GM18951 (cell line): ENCODE measurements at regions not wholly inside any gene's neighbourhood (a gene's known extent, or its start where the extent isn't known, plus 50 kb on each side); places are given as distances from the start of the nearest gene placed in this dataset.

Experiments
- POLR2A ChIP-seq: IDR thresholded peaks from 4 replicates; pipeline ENCODE4 v1.6.1; 2011; ENCODE audit warnings: mild to moderate bottlenecking; ENCODE audit not compliant: insufficient read length, insufficient read depth; ENCODE audit errors: extremely low read depth
- in situ Hi-C: fragments of 300-500 bp; cut with MboI; formaldehyde crosslinking; loops from one replicate; pipeline ENCODE4 v1.12.0; 2022; ENCODE audit warnings: low sequenced_read_pairs, mixed read lengths, inconsistent platforms; ENCODE audit not compliant: unreplicated experiment

DNA sequence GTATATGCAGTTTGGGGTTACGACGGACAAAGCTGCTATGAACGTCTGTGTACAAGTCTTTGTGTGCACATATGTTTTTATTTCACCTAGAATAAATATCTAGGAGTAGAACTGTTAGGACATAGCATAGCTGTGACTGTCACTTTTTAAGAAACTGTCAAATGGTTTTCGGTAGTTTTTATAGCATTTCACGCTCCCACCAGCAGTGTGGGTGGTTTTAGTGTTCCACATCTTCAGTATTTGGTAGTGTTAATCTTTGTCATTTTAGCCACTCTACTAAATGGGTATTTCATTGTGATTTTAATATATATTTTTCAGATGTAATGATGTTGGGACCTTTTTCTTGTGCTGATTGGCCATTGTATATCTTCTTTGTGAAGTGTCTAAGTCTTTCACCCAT, 109.1 kb upstream of the BCAT1 start:
- in situ Hi-C loops, result loop anchor here (10.0 kb wide), 1 partner anchor 53 kb away; no protein-coding TSS in a partner anchor

DNA sequence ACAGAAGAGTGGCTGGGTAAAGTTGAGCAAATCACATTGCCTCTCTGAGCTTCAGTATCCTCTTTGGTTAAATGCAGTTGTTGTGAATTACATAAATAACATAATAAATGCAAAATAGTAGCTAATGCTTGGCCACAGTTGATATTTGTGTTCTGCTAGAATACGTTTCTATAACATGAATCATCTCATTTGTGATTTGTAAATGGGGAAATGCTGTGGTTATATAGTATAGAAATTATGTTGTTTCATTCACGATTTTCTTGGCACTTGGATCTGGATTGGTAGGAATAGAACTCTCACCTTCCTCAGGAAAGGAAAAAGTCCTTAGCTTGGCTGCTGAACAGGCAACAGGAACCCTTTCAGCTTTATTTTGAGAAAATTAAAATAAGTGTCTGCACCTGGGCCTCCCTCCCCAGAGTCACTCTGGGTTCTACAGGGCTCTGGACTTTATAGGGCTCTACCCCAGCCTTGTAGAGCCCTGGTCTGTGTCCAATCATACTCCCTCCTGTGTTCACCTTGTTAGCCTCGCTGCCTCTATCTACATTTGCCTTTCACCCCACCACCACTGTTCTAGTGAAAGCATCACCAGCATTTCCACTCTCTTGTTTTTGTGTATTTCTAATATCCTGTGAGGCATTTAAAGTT, 107.7 kb upstream of the BCAT1 start:
- in situ Hi-C loops, result loop anchor here (10.0 kb wide), 1 partner anchor 52 kb away; no protein-coding TSS in a partner anchor
- peak; percentile 23 for TF ChIP-seq POLR2A

More for the DNA sequence above, 109.1 kb upstream of the BCAT1 start:
- no peak for TF ChIP-seq POLR2A

- in situ Hi-C loops, result loop anchor here (10.0 kb wide), 1 partner anchor 51 kb away; no protein-coding TSS in a partner anchor
- no peak for TF ChIP-seq POLR2A
These were observed 107.1 kb upstream of the BCAT1 start for GRCh38 chr12:25056011-25056410.

GRCh38 chr12:25054783-25055144, 105.9 kb upstream of the BCAT1 start:
- TF ChIP-seq POLR2A, result no peak
- in situ Hi-C loops, result loop anchor here (10.0 kb wide), 1 partner anchor 50 kb away; no protein-coding TSS in a partner anchor

- in situ Hi-C loops, result loop anchor here (10.0 kb wide), 1 partner anchor 49 kb away; no protein-coding TSS in a partner anchor
These were observed 105.3 kb upstream of the BCAT1 start for GRCh38 chr12:25054076-25054782.

GRCh38 chr12:25052914-25053211, 104.0 kb upstream of the BCAT1 start:
- TF ChIP-seq POLR2A, result no peak
- in situ Hi-C loops, result loop anchor here (10.0 kb wide), 1 partner anchor 48 kb away; no protein-coding TSS in a partner anchor

More at GRCh38 chr12:25054076-25054782, 105.3 kb upstream of the BCAT1 start:
- no peak for TF ChIP-seq POLR2A

DNA sequence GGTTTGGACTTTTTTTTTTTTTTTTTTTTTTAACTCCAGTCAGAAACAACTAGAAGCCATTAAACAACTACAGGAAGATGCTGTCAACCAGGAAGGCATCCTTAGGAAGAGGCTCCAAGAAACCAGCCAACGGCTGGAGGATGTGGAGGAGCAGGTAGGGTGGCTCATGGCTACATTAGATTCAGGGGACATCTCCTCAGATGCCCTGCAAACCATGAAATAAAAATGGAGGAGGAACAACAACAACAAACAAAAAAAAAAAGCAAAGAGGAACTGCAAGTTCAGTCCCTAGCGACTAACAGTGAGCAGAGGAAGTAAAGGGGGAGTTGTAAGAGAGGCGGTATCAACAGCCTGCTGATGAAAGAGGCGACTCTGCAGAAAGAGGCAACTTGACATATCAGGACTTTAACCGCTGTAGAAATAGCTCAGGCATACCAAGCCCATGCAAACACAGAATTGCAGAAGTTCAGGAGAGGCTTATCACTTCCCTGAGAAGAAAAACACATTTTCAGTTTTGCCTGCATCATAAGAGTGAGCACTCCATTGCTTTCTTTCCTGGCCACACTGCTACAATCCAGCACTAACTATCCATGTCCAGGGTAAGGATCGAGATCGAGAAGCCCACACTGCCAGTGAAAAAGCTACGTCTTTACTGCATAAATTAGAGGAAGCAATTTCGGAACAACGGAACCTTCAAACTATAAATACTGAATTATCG, 103.5 kb upstream of the BCAT1 start:
- TF ChIP-seq POLR2A, result peak; percentile 62
- in situ Hi-C loops, result loop anchor here (10.0 kb wide), 1 partner anchor 48 kb away; no protein-coding TSS in a partner anchor

- in situ Hi-C loops, result loop anchor here (10.0 kb wide), 1 partner anchor 47 kb away; no protein-coding TSS in a partner anchor
- peak; percentile 33 for TF ChIP-seq POLR2A
These were observed 102.8 kb upstream of the BCAT1 start for GRCh38 chr12:25051656-25052195.

GRCh38 chr12:25051171-25051570, 102.3 kb upstream of the BCAT1 start:
- in situ Hi-C loops, result loop anchor here (10.0 kb wide), 1 partner anchor 46 kb away; no protein-coding TSS in a partner anchor
- no peak for TF ChIP-seq POLR2A

- in situ Hi-C loops, result no loop called here
These were observed 97.0 kb upstream of the BCAT1 start for GRCh38 chr12:25045869-25046268.

DNA sequence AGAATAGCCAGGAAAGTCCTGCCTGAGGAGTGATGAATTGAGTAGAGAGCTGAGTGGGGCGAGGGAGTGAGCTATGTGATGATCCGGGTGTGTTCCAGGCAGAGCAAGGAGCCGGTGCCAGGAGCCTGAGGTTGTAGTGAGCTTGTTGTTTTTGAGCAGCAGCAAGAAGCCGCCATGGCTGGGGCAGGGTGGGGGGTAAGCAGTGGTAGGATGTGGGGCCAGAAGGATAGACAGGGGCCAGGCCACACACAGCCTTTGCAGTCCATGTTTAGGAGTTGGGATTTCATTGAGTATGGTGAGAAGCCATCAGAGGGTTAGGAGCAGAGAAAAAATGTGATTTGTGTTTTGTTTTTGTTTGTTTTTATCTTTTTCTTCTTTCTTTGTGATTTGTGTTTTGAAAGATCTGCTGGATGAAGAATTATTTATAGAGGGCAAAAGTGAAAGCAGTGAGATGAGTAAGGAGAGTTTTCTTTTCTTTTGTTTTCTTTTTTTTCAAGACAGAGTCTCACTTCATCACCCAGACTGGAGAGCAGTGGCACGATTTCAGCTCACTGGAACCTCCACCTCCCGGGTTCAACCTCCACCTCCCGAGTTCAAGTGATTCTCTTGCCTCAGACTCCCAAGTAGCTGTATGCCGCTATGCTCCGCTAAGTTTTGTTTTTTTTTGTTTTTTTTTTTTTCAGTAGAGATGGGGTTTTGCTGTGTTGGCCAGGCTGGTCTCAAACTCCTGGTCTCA, 92.3 kb upstream of the BCAT1 start:
- in situ Hi-C loops, result no loop called here
- no peak for TF ChIP-seq POLR2A

More at GRCh38 chr12:25045869-25046268, 97.0 kb upstream of the BCAT1 start:
- no peak for TF ChIP-seq POLR2A

DNA sequence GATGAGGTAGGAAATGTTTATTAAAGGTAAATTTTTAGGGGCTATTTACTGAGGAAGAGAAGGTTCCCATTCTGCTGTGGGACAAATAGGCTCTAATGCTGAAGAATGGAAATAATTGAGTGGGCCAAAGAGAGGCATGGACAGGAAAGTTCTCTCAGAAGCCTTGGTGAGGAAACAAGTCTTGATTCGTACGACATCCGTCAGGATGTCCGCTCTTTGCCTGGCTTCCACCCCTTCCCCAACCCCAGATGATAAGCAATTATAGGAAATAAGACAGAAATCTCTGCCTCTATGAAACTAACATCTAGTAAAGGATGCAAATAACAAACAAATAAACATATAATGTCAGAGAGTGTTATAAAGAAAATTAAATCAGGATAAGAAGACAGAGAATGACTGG, 91.7 kb upstream of the BCAT1 start:
- no peak for TF ChIP-seq POLR2A
- in situ Hi-C loops, result no loop called here

DNA sequence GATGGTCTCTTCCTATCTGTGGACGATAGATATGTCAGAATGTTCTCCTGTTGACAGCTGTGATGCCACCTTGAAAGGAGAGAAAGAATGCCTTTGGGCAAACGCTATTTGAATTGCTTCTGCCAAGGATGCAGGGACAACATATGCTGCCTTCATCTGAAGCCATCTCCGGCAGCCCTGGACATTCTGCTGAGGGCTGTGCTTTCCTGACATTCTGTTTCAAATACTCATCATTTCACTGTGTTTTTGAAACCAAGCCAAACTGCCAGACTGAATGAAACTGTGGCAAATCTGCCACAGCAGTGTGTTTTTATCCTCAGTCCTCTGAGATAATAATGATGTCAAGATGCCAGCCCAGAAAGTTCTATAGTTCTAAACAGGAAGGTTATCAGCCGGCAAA, 85.8 kb upstream of the BCAT1 start:
- TF ChIP-seq POLR2A, result no peak
- in situ Hi-C loops, result no loop called here
